Body of pancreas (tissue), 4 donors: ENCODE measurements at regions not wholly inside any gene's neighbourhood (a gene's known extent, or its start where the extent isn't known, plus 50 kb on each side); places are given as distances from the start of the nearest gene placed in this dataset.

ENCODE experiments used
- CTCF ChIP-seq, 7 experiments: fragments of 450-650 bp in 4 of 7; fragments of 200-600 bp in 3 of 7; sonication (generic) in 3 of 7; IDR thresholded peaks; one replicate each; pipeline ENCODE4 v1.5.1; 2016 to 2019; ENCODE audit warnings: antibody characterized with exemption in 7 of 7
- POLR2A ChIP-seq, 3 donors: fragments of 450-650 bp; IDR thresholded peaks; one replicate each; pipeline ENCODE4 v1.6.1; 2016; ENCODE audit warnings: antibody characterized with exemption in 3 of 3, mild to moderate bottlenecking in 2 of 3

GRCh38 chr1:36613721-36614120 is 131.0 kb upstream of the CSF3R start:
- TF ChIP-seq CTCF (IDR thresholded peaks at IDR 0.05) = no peak
- TF ChIP-seq POLR2A (IDR thresholded peaks at IDR 0.05) = no peak
